HepG2 (cell line): ENCODE measurements at regions not wholly inside any gene's neighbourhood (a gene's known extent, or its start where the extent isn't known, plus 50 kb on each side); places are given as distances from the start of the nearest gene placed in this dataset.

Source experiments
- ATAC-seq: fragments of 200-7000 bp; cut with Tn5 transposase; 3 replicates; pipeline ENCODE4 v1.9.1; 2020; ENCODE audit warnings: mild to moderate bottlenecking, moderate library complexity
- BruUV-seq: library from RNA; stranded (reverse); fragments of 400-500 nt; replicated peaks from 2 replicates; lab custom pipeline; 2021; lab: Mats Ljungman, UMichigan
- CTCF ChIA-PET: fragments of 300-600 bp; formaldehyde crosslinking; extraction: SDS; loops from one replicate; lab custom pipeline; 2021; ENCODE audit warnings: low total read pairs, inconsistent platforms, low intra/inter-chr PET ratio; lab: Yijun Ruan, JAX
- POLR2A ChIA-PET: fragments of 350-600 bp; sonication (Branson Sonifier 250); formaldehyde crosslinking; loops from one replicate; lab custom pipeline; 2020; ENCODE audit warnings: antibody characterized with exemption, inconsistent platforms; lab: Yijun Ruan, JAX
- DNase-seq: peaks from one replicate; pipeline ENCODE4 v3.0.0-alpha.2; 2015; ENCODE audit warnings: low spot score
- FAIRE-seq: peaks from 3 replicates; lab custom pipeline; 2011; peaks lifted over from hg19 to GRCh38; lab: Jason Lieb, UNC
- H2AFZ ChIP-seq: one replicate; pipeline ENCODE4 v1.6.1; 2011; ENCODE audit warnings: low read length, inconsistent platforms
- H3K27ac ChIP-seq: fragments of 300-600 bp; 3 replicates; pipeline ENCODE4 v1.8.0; 2011; ENCODE audit warnings: mixed run types, mild to moderate bottlenecking, mixed read lengths, low read length, inconsistent platforms; ENCODE audit not compliant: insufficient read depth; ENCODE audit errors: extremely low read length
- H3K27me3 ChIP-seq, 2 experiments: fragments of 200-600 bp in 1 of 2; 2 replicates in 1 of 2; 3 replicates in 1 of 2; pipeline versions ENCODE4 v1.6.0 to v1.8.0; 2011; ENCODE audit warnings: low read length in 2 of 2, mild to moderate bottlenecking in 2 of 2, moderate library complexity in 2 of 2, inconsistent platforms in 1 of 2; ENCODE audit not compliant: insufficient read depth in 2 of 2, control insufficient read depth in 1 of 2
- H3K36me3 ChIP-seq, 2 experiments: fragments of 200-600 bp in 1 of 2; replicated peaks in 1 of 2; 2 replicates in 1 of 2; 3 replicates in 1 of 2; pipeline versions ENCODE4 v1.5.1 to v1.8.0; 2011; ENCODE audit warnings: low read length in 2 of 2, inconsistent platforms in 1 of 2; ENCODE audit not compliant: insufficient read depth in 2 of 2, control insufficient read depth in 1 of 2
- H3K4me1 ChIP-seq: 2 replicates; pipeline ENCODE4 v1.5.1; 2012; ENCODE audit warnings: low read length, inconsistent platforms; ENCODE audit not compliant: insufficient read depth
- H3K4me2 ChIP-seq: 2 replicates; pipeline ENCODE4 v1.6.0; 2011; ENCODE audit warnings: low read depth, low read length, inconsistent platforms
- H3K4me3 ChIP-seq, 3 experiments: fragments of 200-600 bp in 1 of 3; sonication (generic), shearing (Covaris generic) in 1 of 3; replicated peaks in 1 of 3; 2 replicates each; pipeline ENCODE4 v1.5.1; 2011 to 2016; ENCODE audit warnings: low read length in 3 of 3, inconsistent platforms in 2 of 3, low read depth in 2 of 3, mild to moderate bottlenecking in 2 of 3, control low read depth in 1 of 3, mixed read lengths in 1 of 3; ENCODE audit not compliant: insufficient read depth in 1 of 3
- H3K79me2 ChIP-seq: one replicate; pipeline ENCODE4 v1.6.1; 2011; ENCODE audit warnings: low read length, inconsistent platforms; ENCODE audit not compliant: insufficient read depth
- H3K9ac ChIP-seq: 2 replicates; pipeline ENCODE4 v1.6.0; 2011; ENCODE audit warnings: mild to moderate bottlenecking, low read depth, low read length, inconsistent platforms; ENCODE audit not compliant: insufficient read depth
- H3K9me3 ChIP-seq: 2 replicates; pipeline ENCODE4 v1.5.1; 2012; ENCODE audit warnings: mild to moderate bottlenecking, low read length
- H4K20me1 ChIP-seq: 2 replicates; pipeline ENCODE4 v1.6.0; 2011; ENCODE audit warnings: inconsistent platforms, mild to moderate bottlenecking, low read length, moderate library complexity; ENCODE audit not compliant: insufficient read depth
- CTCF ChIP-seq: sonication (generic); formaldehyde crosslinking; IDR thresholded peaks from 2 replicates; pipeline ENCODE4 v1.5.0; 2020; ENCODE audit warnings: mild to moderate bottlenecking, missing genetic modification reagents, moderate library complexity
- EP300 ChIP-seq, 3 experiments: sonication (generic) in 1 of 3; formaldehyde crosslinking in 1 of 3; IDR thresholded peaks; 2 replicates each; pipeline versions ENCODE4 v1.5.1 to v1.6.1; 2011 to 2020; ENCODE audit warnings: low read depth in 2 of 3, low read length in 2 of 3, borderline replicate concordance in 1 of 3, improper control_type of control experiment in 1 of 3, mild to moderate bottlenecking in 1 of 3, missing genetic modification reagents in 1 of 3, moderate library complexity in 1 of 3
- HCFC1 ChIP-seq: fragments of 150-350 bp; IDR thresholded peaks from 2 replicates; pipeline ENCODE4 v1.6.1; 2014; ENCODE audit warnings: low read depth, low read length
- HES4 ChIP-seq: sonication (generic); formaldehyde crosslinking; IDR thresholded peaks from 2 replicates; pipeline ENCODE4 v1.9.0; 2021; ENCODE audit warnings: mild to moderate bottlenecking, missing genetic modification reagents, borderline replicate concordance
- SP4 ChIP-seq: sonication (generic); formaldehyde crosslinking; IDR thresholded peaks from 2 replicates; pipeline ENCODE4 v1.8.1; 2023; ENCODE audit warnings: mild to moderate bottlenecking, missing genetic modification reagents
- STAG1 ChIP-seq: sonication (generic); formaldehyde crosslinking; IDR thresholded peaks from 2 replicates; pipeline ENCODE4 v1.4.0; 2020; ENCODE audit warnings: missing genetic modification reagents
- WGBS: methylation state at CpG from one replicate; pipeline ENCODE4 v1.1.6; 2017; ENCODE audit warnings: low lambda C conversion rate; 5-methylcytosine and 5-hydroxymethylcytosine counted together
- in situ Hi-C: cut with HindIII; loops from 2 replicates; pipeline ENCODE4 v1.10.0; 2017; ENCODE audit warnings: low pct_unique_long_range_greater_than_20kb; ENCODE audit not compliant: extremely low pct_ligation_motif_present
- intact Hi-C: fragments of 100-400 bp; cut with micrococcal nuclease; formaldehyde crosslinking; loops from one replicate; pipeline ENCODE4 v1.10.0; 2022; ENCODE audit not compliant: unreplicated experiment

GRCh38 chr10:117710181-117710798 lies 167.7 kb downstream of the EMX2 start:
- Histone ChIP-seq H2AFZ (no peak overlapping the region), H3K9ac (no peak overlapping the region), H3K79me2 (no peaks in the 10 kb centered on the region), H3K27ac (no peak overlapping the region), H3K27me3 (no peaks in the 10 kb centered on the region), H3K4me1 (no peaks in the 10 kb centered on the region), H3K4me3 (no peak overlapping the region), H3K4me2 (no peak overlapping the region), H3K36me3 (no peaks in the 10 kb centered on the region), H3K9me3 (no peaks in the 10 kb centered on the region), H4K20me1 (no peaks in the 10 kb centered on the region)
- intact Hi-C loops: no loop called here
- in situ Hi-C loops: no loop called here
- TF ChIP-seq STAG1 (CRISPR knock-in tag): peak; percentile 24; the same call in 1 of the 2 replicates
- TF ChIP-seq CTCF (CRISPR knock-in tag): peak; percentile 46
- TF ChIP-seq EP300 (IDR thresholded peaks at IDR 0.05; ENCODE audit: low read depth in 2 of 2, low read length in 2 of 2): no peak
- no peak for TF ChIP-seq EP300 (CRISPR knock-in tag; IDR thresholded peaks at IDR 0.05; ENCODE audit: borderline replicate concordance)
- POLR2A ChIA-PET: no interaction called here
- ATAC-seq (peak; percentile 48; the same call in 2 of the 3 replicates), FAIRE-seq (no peak), DNase-seq (no peak)
- CTCF ChIA-PET: no interaction called here
- WGBS: 52% methylated on average over 5 of the region's 8 CpGs
- BruUV-seq: no TSS peak

GRCh38 chr10:117716889-117717288 lies 174.3 kb downstream of the EMX2 start:
- POLR2A ChIA-PET: no interaction called here
- in situ Hi-C loops (no loop called here), intact Hi-C loops (no loop called here)
- H3K9me3 ChIP-seq: no peaks in the 10 kb centered on the region
- H3K27ac ChIP-seq: no peak overlapping the region
- H3K4me2 ChIP-seq: no peak overlapping the region
- FAIRE-seq: no peak
- no peak overlapping the region for H3K9ac ChIP-seq
- no peak for DNase-seq
- no peaks in the 10 kb centered on the region for H4K20me1 ChIP-seq
- CTCF ChIA-PET: no interaction called here
- H3K36me3 ChIP-seq: no peaks in the 10 kb centered on the region
- H2AFZ ChIP-seq: no peak overlapping the region
- no peaks in the 10 kb centered on the region; a peak in 2 of 5 replicates for H3K27me3 ChIP-seq
- ATAC-seq: no peak
- H3K79me2 ChIP-seq: no peaks in the 10 kb centered on the region
- TF ChIP-seq SP4 (CRISPR knock-in tag): no peak
- TF ChIP-seq HCFC1: no peak
- no peak for TF ChIP-seq HES4 (CRISPR knock-in tag)
- TF ChIP-seq, all 625 proteins: peak for 0
- WGBS: 0% methylated on average over 1 of the region's 1 CpG
- H3K4me1 ChIP-seq: no peaks in the 10 kb centered on the region
- no peak overlapping the region for H3K4me3 ChIP-seq
- no TSS peak for BruUV-seq
